Stimulated activated CD4-positive, alpha-beta T cell treated with anti-CD3 and anti-CD28 coated beads, Interleukin-2, amount 100 ng/mL, for 24 hours (primary cell): ENCODE measurements at regions not wholly inside any gene's neighbourhood (a gene's known extent, or its start where the extent isn't known, plus 50 kb on each side); places are given as distances from the start of the nearest gene placed in this dataset.

Source experiments
- DNase-seq, 2 donors: peaks; one replicate each; pipeline ENCODE4 v3.0.0-alpha.2; 2020

GRCh38 chr15:62788224-62788623 lies 254.3 kb upstream of the TPM1 start:
- DNase-seq = no peak

- no peak for DNase-seq
Measured at GRCh38 chr15:62790546-62790945, 252.0 kb upstream of the TPM1 start.

GRCh38 chr15:62791694-62792093 lies 250.9 kb upstream of the TPM1 start:
- DNase-seq = no peak

GRCh38 chr15:62792986-62793751 lies 249.4 kb upstream of the TPM1 start:
- DNase-seq = no peak

- DNase-seq = no peak
Measured at GRCh38 chr15:62793752-62794144, 248.8 kb upstream of the TPM1 start.

GRCh38 chr15:62795171-62795570 lies 247.4 kb upstream of the TPM1 start:
- no peak for DNase-seq

- no peak for DNase-seq
Measured at GRCh38 chr15:62795700-62796695, 246.5 kb upstream of the TPM1 start.

GRCh38 chr15:62797171-62797570 lies 245.4 kb upstream of the TPM1 start:
- no peak for DNase-seq

GRCh38 chr15:62798536-62798935 lies 244.0 kb upstream of the TPM1 start:
- no peak for DNase-seq

- DNase-seq = no peak
Measured at GRCh38 chr15:62799037-62799436, 243.5 kb upstream of the TPM1 start.

GRCh38 chr15:62799919-62800318 lies 242.6 kb upstream of the TPM1 start:
- DNase-seq = no peak

GRCh38 chr15:62802612-62803011 lies 239.9 kb upstream of the TPM1 start:
- no peak for DNase-seq

GRCh38 chr15:62803856-62804400 lies 238.6 kb upstream of the TPM1 start:
- DNase-seq = no peak

- DNase-seq = no peak
Measured at GRCh38 chr15:62805502-62805901, 237.0 kb upstream of the TPM1 start.

- no peak for DNase-seq
Measured at GRCh38 chr15:62807539-62808130, 234.9 kb upstream of the TPM1 start.

- DNase-seq = no peak
Measured at GRCh38 chr15:62809115-62809967, 233.2 kb upstream of the TPM1 start.

- DNase-seq = no peak
Measured at GRCh38 chr15:62809968-62810260, 232.6 kb upstream of the TPM1 start.

GRCh38 chr15:62812515-62812835 lies 230.1 kb upstream of the TPM1 start:
- no peak for DNase-seq

- DNase-seq = no peak
Measured at GRCh38 chr15:62816342-62817069, 226.0 kb upstream of the TPM1 start.

GRCh38 chr15:62818691-62819090 lies 223.9 kb upstream of the TPM1 start:
- no peak for DNase-seq

- DNase-seq = no peak
Measured at GRCh38 chr15:62821384-62822131, 221.0 kb upstream of the TPM1 start.
